Adipocyte (in vitro differentiated cells): ENCODE measurements at regions not wholly inside any gene's neighbourhood (a gene's known extent, or its start where the extent isn't known, plus 50 kb on each side); places are given as distances from the start of the nearest gene placed in this dataset.
"Not testable (repeated sequence)": the region's sequence is repeated elsewhere in the genome, so short reads cannot be mapped to it uniquely, and the experiment has no call there.

Experiments
- DNase-seq: peaks from one replicate; pipeline ENCODE4 v3.0.0-alpha.2; 2015; ENCODE audit warnings: low read depth
- H3K27me3 ChIP-seq: replicated peaks from 2 replicates; pipeline ENCODE4 v1.7.0; 2013; ENCODE audit warnings: mild to moderate bottlenecking, low read length, moderate library complexity; ENCODE audit not compliant: control insufficient read depth, insufficient read depth
- H3K36me3 ChIP-seq: 2 replicates; pipeline ENCODE4 v1.7.0; 2013; ENCODE audit warnings: low read length, mild to moderate bottlenecking, moderate library complexity; ENCODE audit not compliant: control insufficient read depth, insufficient read depth, severe bottlenecking
- H3K4me1 ChIP-seq: 2 replicates; pipeline ENCODE4 v1.7.0; 2013; ENCODE audit warnings: mild to moderate bottlenecking, low read length, moderate library complexity; ENCODE audit not compliant: control insufficient read depth, insufficient read depth
- H3K4me3 ChIP-seq: 2 replicates; pipeline ENCODE4 v1.7.0; 2013; ENCODE audit warnings: mild to moderate bottlenecking, low read length, moderate library complexity
- H3K9ac ChIP-seq: 2 replicates; pipeline ENCODE4 v1.7.0; 2013; ENCODE audit warnings: mild to moderate bottlenecking, low read length, moderate library complexity
- H3K9me3 ChIP-seq: 2 replicates; pipeline ENCODE4 v1.7.0; 2013; ENCODE audit warnings: mild to moderate bottlenecking, low read length, moderate library complexity; ENCODE audit not compliant: control insufficient read depth

DNA sequence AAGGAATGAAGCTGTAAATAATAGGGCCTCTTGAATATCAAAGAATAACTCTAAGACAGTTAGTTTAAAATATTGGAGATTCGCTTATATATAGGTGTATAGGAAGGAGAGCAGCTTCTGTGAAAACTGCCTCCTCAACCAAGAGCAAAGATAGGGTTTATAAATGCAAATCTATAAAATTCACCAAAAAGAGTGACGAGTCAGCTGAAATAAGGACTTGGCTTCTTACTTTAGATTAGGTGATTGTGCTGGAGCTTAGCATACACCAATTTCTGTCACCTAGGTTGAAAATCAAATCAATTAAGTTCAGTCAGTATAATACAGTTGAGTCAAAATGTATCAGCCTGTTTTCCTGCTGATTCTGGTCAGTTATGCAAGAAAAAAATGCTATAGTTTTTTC is 113.8 kb upstream of the SGCE start:
- Histone ChIP-seq H3K9ac (no peak overlapping the region), H3K36me3 (no peaks in the 10 kb centered on the region), H3K4me3 (no peak overlapping the region), H3K9me3 (no peaks in the 10 kb centered on the region), H3K4me1 (no peaks in the 10 kb centered on the region), H3K27me3 (no peaks in the 10 kb centered on the region)
- no peak for DNase-seq

- no peaks in the 10 kb centered on the region for H3K9me3 ChIP-seq
- no peaks in the 10 kb centered on the region for H3K27me3 ChIP-seq
- no peak for DNase-seq
- H3K36me3 ChIP-seq: no peaks in the 10 kb centered on the region
- no peaks in the 10 kb centered on the region for H3K4me1 ChIP-seq
- H3K4me3 ChIP-seq: no peak overlapping the region
- H3K9ac ChIP-seq: no peak overlapping the region
These were observed 123.0 kb upstream of the SGCE start for GRCh38 chr7:94778711-94779459.

DNA sequence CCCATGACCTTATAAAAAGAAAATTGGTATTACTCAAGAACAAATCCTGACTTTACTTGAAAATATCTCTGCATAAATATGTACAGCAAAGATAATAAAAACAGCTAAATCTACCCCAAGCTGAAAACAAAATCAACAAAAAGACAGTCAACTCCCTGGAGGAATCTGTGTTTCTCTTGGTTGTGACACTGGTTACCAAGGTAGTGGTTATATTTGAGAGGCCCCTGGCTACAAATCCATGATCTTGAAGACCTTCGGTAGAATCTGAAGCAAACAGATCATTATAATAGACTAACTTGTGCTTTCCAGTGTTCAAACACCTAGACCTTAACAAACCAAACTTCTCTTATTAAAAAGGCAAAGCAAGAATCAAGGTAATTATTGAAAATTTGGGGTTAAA is 123.9 kb upstream of the SGCE start:
- Histone ChIP-seq H3K36me3 (no peaks in the 10 kb centered on the region), H3K27me3 (no peaks in the 10 kb centered on the region), H3K9ac (no peak overlapping the region), H3K9me3 (no peaks in the 10 kb centered on the region), H3K4me1 (no peaks in the 10 kb centered on the region), H3K4me3 (no peak overlapping the region)
- DNase-seq: no peak

- Histone ChIP-seq H3K9ac (no peak overlapping the region), H3K27me3 (no peaks in the 10 kb centered on the region), H3K4me1 (no peaks in the 10 kb centered on the region), H3K4me3 (no peak overlapping the region), H3K36me3 (no peaks in the 10 kb centered on the region), H3K9me3 (no peaks in the 10 kb centered on the region)
- DNase-seq: no peak
These were observed 125.3 kb upstream of the SGCE start for GRCh38 chr7:94781236-94781635.

DNA sequence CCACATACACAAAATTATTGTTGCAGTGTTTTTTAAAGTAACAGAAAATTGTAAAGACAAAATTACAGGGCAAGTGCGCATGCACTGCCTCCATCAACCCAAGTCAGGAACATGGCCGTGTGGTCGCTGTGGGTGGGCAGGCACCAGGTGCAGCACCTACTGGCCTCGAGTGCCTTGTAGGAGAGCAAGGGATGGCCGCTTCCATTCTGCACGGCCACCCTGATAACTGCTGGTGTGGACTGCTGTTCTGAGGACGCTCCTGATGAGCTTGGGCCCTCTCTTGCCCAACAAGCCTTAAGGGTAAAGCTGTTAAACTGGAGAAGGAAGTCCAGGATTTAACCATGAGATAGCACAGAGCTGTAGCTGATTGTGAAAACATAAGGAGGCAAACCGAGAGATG is 124.6 kb upstream of the PPP1R9A start:
- Histone ChIP-seq H3K4me3 (no peak overlapping the region), H3K9me3 (no peaks in the 10 kb centered on the region), H3K9ac (no peak overlapping the region), H3K4me1 (no peaks in the 10 kb centered on the region), H3K36me3 (no peaks in the 10 kb centered on the region), H3K27me3 (no peaks in the 10 kb centered on the region)
- no peak for DNase-seq

DNA sequence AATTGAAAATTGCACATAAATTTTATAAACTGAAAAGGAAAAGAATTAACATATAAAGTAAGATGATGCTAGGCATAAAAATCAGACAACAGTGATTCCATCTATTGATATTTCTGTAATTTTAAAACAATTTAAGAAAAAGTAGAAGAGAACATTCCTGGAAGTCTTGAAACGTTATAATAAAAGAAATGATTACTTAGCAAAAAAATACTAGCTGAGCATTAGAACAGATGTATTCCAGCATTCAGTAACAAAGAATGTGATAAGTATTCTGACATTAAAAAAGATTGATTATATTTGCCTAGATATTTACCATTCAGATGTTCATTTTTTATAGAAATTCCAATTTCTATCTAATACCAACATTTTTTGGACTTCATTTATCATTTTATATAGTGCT is 120.1 kb upstream of the PPP1R9A start:
- Histone ChIP-seq H3K27me3 (no peaks in the 10 kb centered on the region), H3K36me3 (no peaks in the 10 kb centered on the region), H3K4me3 (no peak overlapping the region), H3K4me1 (no peaks in the 10 kb centered on the region), H3K9ac (no peak overlapping the region), H3K9me3 (peaks cover 3% of the 10 kb centered on the region)
- DNase-seq: no peak

- not testable (repeated sequence) for H3K9ac ChIP-seq, DNase-seq, H3K9me3 ChIP-seq, H3K4me1 ChIP-seq, H3K4me3 ChIP-seq, H3K36me3 ChIP-seq, H3K27me3 ChIP-seq
These were observed 119.0 kb upstream of the PPP1R9A start for GRCh38 chr7:94788378-94788777.

- no peak overlapping the region for H3K4me3 ChIP-seq
- no peaks in the 10 kb centered on the region for H3K4me1 ChIP-seq
- no peaks in the 10 kb centered on the region for H3K36me3 ChIP-seq
- H3K9ac ChIP-seq: no peak overlapping the region
- no peak for DNase-seq
- H3K27me3 ChIP-seq: no peaks in the 10 kb centered on the region
- H3K9me3 ChIP-seq: peaks cover 3% of the 10 kb centered on the region
These were observed 115.2 kb upstream of the PPP1R9A start for GRCh38 chr7:94792241-94792640.

GRCh38 chr7:94797404-94797803 is 110.0 kb upstream of the PPP1R9A start:
- not testable (repeated sequence) for H3K9me3 ChIP-seq, H3K9ac ChIP-seq, DNase-seq, H3K36me3 ChIP-seq, H3K4me1 ChIP-seq, H3K27me3 ChIP-seq, H3K4me3 ChIP-seq

- Histone ChIP-seq H3K27me3 (no peaks in the 10 kb centered on the region), H3K9me3 (no peaks in the 10 kb centered on the region), H3K36me3 (no peaks in the 10 kb centered on the region), H3K9ac (no peak overlapping the region), H3K4me3 (no peak overlapping the region), H3K4me1 (no peaks in the 10 kb centered on the region)
- no peak for DNase-seq
These were observed 103.6 kb upstream of the PPP1R9A start for GRCh38 chr7:94803821-94804220.

GRCh38 chr7:94808673-94809072 is 98.7 kb upstream of the PPP1R9A start:
- not testable (repeated sequence) for H3K36me3 ChIP-seq, H3K4me3 ChIP-seq, H3K4me1 ChIP-seq, H3K27me3 ChIP-seq, DNase-seq, H3K9ac ChIP-seq, H3K9me3 ChIP-seq

DNA sequence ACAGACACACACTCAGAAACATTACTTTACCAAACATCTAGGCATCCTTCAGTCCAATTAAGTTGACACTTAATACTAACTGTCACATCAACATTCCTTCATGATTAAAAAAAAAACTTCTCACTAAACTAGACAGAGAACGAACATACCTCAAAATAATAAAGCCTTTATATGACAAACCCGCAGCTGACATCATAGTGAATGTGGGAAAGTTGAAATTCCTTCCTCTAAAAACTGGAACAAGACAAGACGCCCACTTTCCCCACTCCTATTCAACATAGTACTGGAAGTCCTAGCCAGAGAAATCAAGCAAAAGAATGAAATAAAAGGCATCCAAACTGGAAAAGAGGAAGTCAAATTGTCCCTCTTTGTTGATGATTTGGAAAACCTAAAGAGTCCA is 96.9 kb upstream of the PPP1R9A start:
- H3K9me3 ChIP-seq: no peaks in the 10 kb centered on the region
- H3K9ac ChIP-seq: no peak overlapping the region
- H3K4me1 ChIP-seq: no peaks in the 10 kb centered on the region
- H3K36me3 ChIP-seq: no peaks in the 10 kb centered on the region
- H3K4me3 ChIP-seq: no peak overlapping the region
- no peak for DNase-seq
- H3K27me3 ChIP-seq: no peaks in the 10 kb centered on the region
